ENCODE measurements at regions not wholly inside any gene's neighbourhood (a gene's known extent, or its start where the extent isn't known, plus 50 kb on each side); places are given as distances from the start of the nearest gene placed in this dataset.

GRCh38 chr9:30970186-30970585 lies 1414.3 kb upstream of the ACO1 start:
- intact Hi-C loops (cut with DNase I), result no loop called here
- no peak overlapping the region for H3K4me3 ChIP-seq
- no peak for TF ChIP-seq CTCF (IDR thresholded peaks at IDR 0.05)
- DNase-seq, result no peak
- no peak overlapping the region for H3K9ac ChIP-seq (ENCODE audit: low read depth in 2 of 2, low read length in 2 of 2)
- no peaks in the 10 kb centered on the region for H3K27me3 ChIP-seq
- no peak overlapping the region for H3K27ac ChIP-seq
- no peaks in the 10 kb centered on the region for H3K9me3 ChIP-seq
- no peaks in the 10 kb centered on the region for H3K4me1 ChIP-seq
- H3K36me3 ChIP-seq, result no peaks in the 10 kb centered on the region

- no peak overlapping the region for H3K27ac ChIP-seq
- H3K27me3 ChIP-seq, result no peaks in the 10 kb centered on the region
- intact Hi-C loops (cut with DNase I), result no loop called here
- DNase-seq, result no peak
- no peaks in the 10 kb centered on the region for H3K36me3 ChIP-seq
- H3K9me3 ChIP-seq, result no peaks in the 10 kb centered on the region
- no peak overlapping the region for H3K9ac ChIP-seq (ENCODE audit: low read depth in 2 of 2, low read length in 2 of 2)
- no peaks in the 10 kb centered on the region for H3K4me1 ChIP-seq
- no peak for TF ChIP-seq CTCF (IDR thresholded peaks at IDR 0.05)
- no peak overlapping the region for H3K4me3 ChIP-seq
Measured at GRCh38 chr9:30970812-30971211, 1413.6 kb upstream of the ACO1 start.

GRCh38 chr9:30972654-30973053 lies 1411.8 kb upstream of the ACO1 start:
- no peaks in the 10 kb centered on the region for H3K27me3 ChIP-seq
- TF ChIP-seq CTCF (IDR thresholded peaks at IDR 0.05), result no peak
- H3K9ac ChIP-seq (ENCODE audit: low read depth in 2 of 2, low read length in 2 of 2), result no peak overlapping the region
- no peak overlapping the region for H3K27ac ChIP-seq
- intact Hi-C loops (cut with DNase I), result no loop called here
- no peak for DNase-seq
- no peaks in the 10 kb centered on the region for H3K4me1 ChIP-seq
- no peak overlapping the region for H3K4me3 ChIP-seq
- H3K9me3 ChIP-seq, result no peaks in the 10 kb centered on the region
- no peaks in the 10 kb centered on the region for H3K36me3 ChIP-seq

GRCh38 chr9:30977965-30978364 lies 1406.5 kb upstream of the ACO1 start:
- H3K9me3 ChIP-seq, result no peaks in the 10 kb centered on the region
- H3K27ac ChIP-seq, result no peak overlapping the region
- TF ChIP-seq CTCF (IDR thresholded peaks at IDR 0.05), result no peak
- no peaks in the 10 kb centered on the region for H3K36me3 ChIP-seq
- H3K9ac ChIP-seq (ENCODE audit: low read depth in 2 of 2, low read length in 2 of 2), result no peak overlapping the region
- no peaks in the 10 kb centered on the region for H3K4me1 ChIP-seq
- no peak overlapping the region for H3K4me3 ChIP-seq
- no peak for DNase-seq
- no peaks in the 10 kb centered on the region for H3K27me3 ChIP-seq
- intact Hi-C loops (cut with DNase I), result no loop called here

- Histone ChIP-seq H3K9ac (ENCODE audit: low read depth in 2 of 2, low read length in 2 of 2) (no peak overlapping the region), H3K36me3 (no peaks in the 10 kb centered on the region), H3K27me3 (no peaks in the 10 kb centered on the region), H3K4me3 (no peak overlapping the region), H3K4me1 (no peaks in the 10 kb centered on the region), H3K9me3 (no peaks in the 10 kb centered on the region), H3K27ac (no peak overlapping the region)
- TF ChIP-seq CTCF (IDR thresholded peaks at IDR 0.05), result no peak
- intact Hi-C loops (cut with DNase I), result no loop called here
- DNase-seq, result no peak
Measured at GRCh38 chr9:30982301-30982700, 1402.1 kb upstream of the ACO1 start.
